HL-60 (cell line): ENCODE measurements at regions not wholly inside any gene's neighbourhood (a gene's known extent, or its start where the extent isn't known, plus 50 kb on each side); places are given as distances from the start of the nearest gene placed in this dataset.

ENCODE experiments used
- CTCF ChIP-seq: IDR thresholded peaks from one replicate; pipeline ENCODE4 v1.5.1; 2011; ENCODE audit warnings: low read length, control low read depth, inconsistent platforms; ENCODE audit not compliant: insufficient read depth
- POLR2AphosphoS5 ChIP-seq: IDR thresholded peaks from 2 replicates; pipeline ENCODE4 v1.6.1; 2012; ENCODE audit warnings: low read depth

GRCh38 chr14:58735596-58735995 is 97.8 kb downstream of the DACT1 start:
- TF ChIP-seq CTCF (no peak), POLR2AphosphoS5 (no peak)
